Lower lobe of right lung (tissue), 2 donors: ENCODE measurements at regions not wholly inside any gene's neighbourhood (a gene's known extent, or its start where the extent isn't known, plus 50 kb on each side); places are given as distances from the start of the nearest gene placed in this dataset.
"Not testable (repeated sequence)": the region's sequence is repeated elsewhere in the genome, so short reads cannot be mapped to it uniquely, and the experiment has no call there.

Source experiments
- ATAC-seq, 2 donors: fragments of 200-7000 bp; cut with Tn5 transposase; one replicate each; pipeline ENCODE4 v1.9.1; 2020 to 2022; ENCODE audit warnings: mild to moderate bottlenecking in 2 of 2, moderate library complexity in 2 of 2
- DNase-seq: peaks from one replicate; pipeline ENCODE4 v3.0.0-alpha.2; 2020
- H3K27ac ChIP-seq: fragments of 200-600 bp; one replicate; pipeline ENCODE4 v1.8.0; 2022
- H3K27me3 ChIP-seq: fragments of 200-600 bp; one replicate; pipeline ENCODE4 v1.8.0; 2022; ENCODE audit warnings: low read depth
- H3K36me3 ChIP-seq: fragments of 200-600 bp; one replicate; pipeline ENCODE4 v1.8.0; 2022; ENCODE audit warnings: mild to moderate bottlenecking
- H3K4me1 ChIP-seq: fragments of 200-600 bp; one replicate; pipeline ENCODE4 v1.8.0; 2022
- H3K4me3 ChIP-seq: fragments of 200-600 bp; one replicate; pipeline ENCODE4 v1.8.0; 2022; ENCODE audit warnings: mild to moderate bottlenecking
- H3K9me3 ChIP-seq: fragments of 200-600 bp; one replicate; pipeline ENCODE4 v1.8.0; 2022
- CTCF ChIP-seq: fragments of 200-600 bp; IDR thresholded peaks from one replicate; pipeline ENCODE4 v1.8.0; 2022; ENCODE audit warnings: antibody characterized with exemption, mild to moderate bottlenecking
- intact Hi-C: fragments of 100-400 bp; cut with DNase I; formaldehyde crosslinking; loops from one replicate; pipeline ENCODE4 v1.11.0; 2022
- donor health status: DM: no; HTN: yes; CAD: no; lungs with severe emphysema.

GRCh38 chrX:109880629-109881028 is 122.3 kb upstream of the TMEM164 start:
- intact Hi-C loops, result no loop called here
- DNase-seq (peak; percentile 45), ATAC-seq (peak; percentile 35 to 51)
- Histone ChIP-seq H3K36me3 (no peaks in the 10 kb centered on the region), H3K27ac (no peak overlapping the region), H3K4me3 (no peak overlapping the region), H3K27me3 (no peaks in the 10 kb centered on the region), H3K4me1 (no peaks in the 10 kb centered on the region), H3K9me3 (no peaks in the 10 kb centered on the region)
- no peak for TF ChIP-seq CTCF

- H3K4me1 ChIP-seq, result peaks cover 9% of the 10 kb centered on the region
- H3K27me3 ChIP-seq, result no peaks in the 10 kb centered on the region
- peak in 1 of 2 donors; percentile 53 for ATAC-seq
- H3K9me3 ChIP-seq, result no peaks in the 10 kb centered on the region
- DNase-seq, result peak; percentile 41
- no peaks in the 10 kb centered on the region for H3K36me3 ChIP-seq
- H3K4me3 ChIP-seq, result no peak overlapping the region
- intact Hi-C loops, result no loop called here
- TF ChIP-seq CTCF, result peak; percentile 64
- no peak overlapping the region for H3K27ac ChIP-seq
Measured at GRCh38 chrX:109886122-109886761, 116.7 kb upstream of the TMEM164 start.

GRCh38 chrX:109889289-109890006 is 113.5 kb upstream of the TMEM164 start:
- intact Hi-C loops, result no loop called here
- H3K9me3 ChIP-seq, result no peaks in the 10 kb centered on the region
- no peaks in the 10 kb centered on the region for H3K27me3 ChIP-seq
- H3K27ac ChIP-seq, result no peak overlapping the region
- no peak for TF ChIP-seq CTCF
- no peak overlapping the region for H3K4me3 ChIP-seq
- H3K36me3 ChIP-seq, result no peaks in the 10 kb centered on the region
- DNase-seq (no peak), ATAC-seq (peak; percentile 65 to 68)
- H3K4me1 ChIP-seq, result peaks cover 9% of the 10 kb centered on the region

- no peak for DNase-seq
- ATAC-seq, result peak in 1 of 2 donors; percentile 30
- Histone ChIP-seq H3K4me1 (peaks cover 9% of the 10 kb centered on the region), H3K27me3 (no peaks in the 10 kb centered on the region), H3K27ac (no peak overlapping the region), H3K4me3 (no peak overlapping the region), H3K36me3 (no peaks in the 10 kb centered on the region), H3K9me3 (no peaks in the 10 kb centered on the region)
- intact Hi-C loops, result no loop called here
- TF ChIP-seq CTCF, result no peak
Measured at GRCh38 chrX:109890300-109890699, 112.6 kb upstream of the TMEM164 start.

GRCh38 chrX:109890910-109891502 is 111.9 kb upstream of the TMEM164 start:
- Histone ChIP-seq H3K27me3 (no peaks in the 10 kb centered on the region), H3K4me3 (no peak overlapping the region), H3K4me1 (peaks cover 9% of the 10 kb centered on the region), H3K27ac (no peak overlapping the region), H3K9me3 (no peaks in the 10 kb centered on the region), H3K36me3 (no peaks in the 10 kb centered on the region)
- ATAC-seq (peak; percentile 84 to 85), DNase-seq (peak; percentile 59)
- peak; percentile 79 for TF ChIP-seq CTCF
- intact Hi-C loops, result no loop called here

- H3K36me3 ChIP-seq, H3K4me3 ChIP-seq, H3K27me3 ChIP-seq, DNase-seq, H3K27ac ChIP-seq, intact Hi-C loops, H3K4me1 ChIP-seq, H3K9me3 ChIP-seq, ATAC-seq: not testable (repeated sequence)
Measured at GRCh38 chrX:109896024-109896423, 106.9 kb upstream of the TMEM164 start.
